ENCODE measurements at regions not wholly inside any gene's neighbourhood (a gene's known extent, or its start where the extent isn't known, plus 50 kb on each side); places are given as distances from the start of the nearest gene placed in this dataset.

DNA sequence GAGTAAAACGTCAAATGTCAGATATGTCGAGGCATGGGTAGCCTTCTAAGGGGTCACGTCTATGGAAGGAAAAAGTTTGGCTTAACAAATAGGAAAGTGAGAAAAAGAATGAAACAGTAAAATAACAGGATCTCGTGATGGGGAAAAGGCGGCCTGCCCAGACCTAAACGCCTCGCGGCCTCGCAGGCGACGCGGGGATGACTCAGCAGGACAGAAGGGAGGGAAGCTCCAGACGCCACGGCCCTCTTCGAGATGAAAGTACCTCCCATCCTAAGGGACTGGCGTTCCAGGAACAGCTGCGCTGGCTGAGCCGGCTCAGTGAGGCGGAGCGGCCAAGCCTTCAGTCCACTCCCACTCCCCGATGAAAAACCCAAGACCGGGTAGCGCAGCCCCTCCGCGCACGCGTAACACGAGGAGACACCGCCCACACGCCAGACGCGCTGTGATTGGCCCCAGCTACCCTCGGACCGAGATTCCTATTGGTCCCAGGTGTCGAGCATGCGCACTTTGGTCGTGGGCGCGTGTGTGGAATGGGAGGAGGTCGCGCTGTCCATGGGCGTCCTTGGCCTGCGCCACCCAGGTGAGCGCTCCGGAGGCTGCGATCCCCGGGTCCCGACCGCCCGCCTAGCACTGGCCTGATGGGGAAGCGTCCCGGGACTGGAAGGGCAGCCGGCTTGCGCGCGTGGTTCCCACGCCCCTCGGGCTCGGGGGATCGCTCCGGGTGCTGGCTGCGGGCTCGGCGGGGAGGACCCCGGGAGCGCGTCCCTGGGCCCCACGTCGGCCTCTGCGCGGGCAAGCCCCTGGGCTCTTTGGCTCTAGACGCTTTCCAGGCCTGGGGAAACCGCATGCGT lies 588.5 kb downstream of the MTRR start:
- peak; percentile 94 for DNase-seq
- Mint-ChIP-seq H3K4me3 (peak overlapping the region; percentile 73), H3K36me3 (ENCODE audit: low read depth) (peaks cover 3% of the 10 kb centered on the region), H3K4me1 (no peaks in the 10 kb centered on the region), H3K9me3 (no peaks in the 10 kb centered on the region), H3K27ac (peak overlapping the region; percentile 55), H3K27me3 (no peaks in the 10 kb centered on the region)
- intact Hi-C loops (cut with micrococcal nuclease) = no loop called here

DNA sequence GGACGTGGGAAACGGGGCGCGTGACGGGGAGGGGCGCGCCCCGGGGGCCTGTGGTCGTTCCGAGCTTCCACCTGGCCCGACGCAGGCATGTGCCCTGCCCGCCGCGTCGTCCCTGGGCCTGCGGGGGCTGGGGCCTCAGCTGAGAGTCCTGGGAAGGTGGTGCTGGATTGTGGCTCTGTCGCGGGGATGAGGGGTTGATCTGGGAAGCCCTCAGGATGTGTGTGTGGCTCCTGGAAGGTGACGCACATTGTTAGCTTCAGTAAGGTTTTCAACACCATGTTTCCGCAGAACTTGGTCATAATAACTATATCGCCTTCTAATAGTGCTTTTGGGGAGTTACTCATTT lies 589.1 kb downstream of the MTRR start:
- Mint-ChIP-seq H3K9me3 (no peaks in the 10 kb centered on the region), H3K36me3 (ENCODE audit: low read depth) (peaks cover 3% of the 10 kb centered on the region), H3K27ac (peak overlapping the region; percentile 75), H3K4me1 (no peaks in the 10 kb centered on the region), H3K4me3 (peak overlapping the region; percentile 73), H3K27me3 (no peaks in the 10 kb centered on the region)
- no peak for DNase-seq
- intact Hi-C loops (cut with micrococcal nuclease) = no loop called here

- intact Hi-C loops (cut with micrococcal nuclease) = no loop called here
- DNase-seq = no peak
- Mint-ChIP-seq H3K36me3 (ENCODE audit: low read depth) (peaks cover 3% of the 10 kb centered on the region), H3K4me1 (no peaks in the 10 kb centered on the region), H3K9me3 (no peaks in the 10 kb centered on the region), H3K27ac (no peak overlapping the region), H3K4me3 (no peak overlapping the region), H3K27me3 (no peaks in the 10 kb centered on the region)
Observed at GRCh38 chr5:8461543-8461942, 592.6 kb downstream of the MTRR start.

DNA sequence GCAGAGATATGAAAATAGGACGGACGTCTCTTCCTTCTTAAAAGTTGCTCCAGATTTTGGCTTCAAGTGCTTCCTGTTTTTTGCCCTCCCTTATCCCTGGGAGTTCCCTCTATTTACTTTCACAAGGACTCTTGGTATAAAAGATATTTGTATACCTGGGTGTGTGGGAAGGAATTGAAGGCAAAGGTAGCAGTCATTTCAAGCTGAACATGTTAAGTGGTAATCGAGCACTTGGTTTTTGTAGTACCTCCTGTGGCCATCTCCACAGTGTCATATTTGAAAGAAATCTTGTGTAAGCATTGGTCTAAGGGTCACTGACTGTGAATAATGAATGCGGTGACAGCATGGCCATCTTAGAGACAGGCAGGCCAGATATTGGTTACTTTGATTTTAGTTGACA lies 593.6 kb downstream of the MTRR start:
- Mint-ChIP-seq H3K27me3 (no peaks in the 10 kb centered on the region), H3K4me3 (no peak overlapping the region), H3K36me3 (ENCODE audit: low read depth) (peaks cover 3% of the 10 kb centered on the region), H3K4me1 (no peaks in the 10 kb centered on the region), H3K27ac (no peak overlapping the region), H3K9me3 (no peaks in the 10 kb centered on the region)
- intact Hi-C loops (cut with micrococcal nuclease) = no loop called here
- no peak for DNase-seq

GRCh38 chr5:8470489-8470888 lies 601.5 kb downstream of the MTRR start:
- intact Hi-C loops (cut with micrococcal nuclease) = no loop called here
- Mint-ChIP-seq H3K4me3 (no peak overlapping the region), H3K9me3 (peaks cover 17% of the 10 kb centered on the region), H3K27ac (no peak overlapping the region), H3K27me3 (no peaks in the 10 kb centered on the region), H3K4me1 (no peaks in the 10 kb centered on the region), H3K36me3 (ENCODE audit: low read depth) (no peaks in the 10 kb centered on the region)
- no peak for DNase-seq

GRCh38 chr5:8471581-8471980 lies 602.6 kb downstream of the MTRR start:
- Mint-ChIP-seq H3K9me3 (peaks cover 17% of the 10 kb centered on the region), H3K27me3 (no peaks in the 10 kb centered on the region), H3K36me3 (ENCODE audit: low read depth) (no peaks in the 10 kb centered on the region), H3K4me3 (no peak overlapping the region), H3K27ac (no peak overlapping the region), H3K4me1 (no peaks in the 10 kb centered on the region)
- DNase-seq = no peak
- intact Hi-C loops (cut with micrococcal nuclease) = no loop called here

- Mint-ChIP-seq H3K36me3 (ENCODE audit: low read depth) (no peaks in the 10 kb centered on the region), H3K27me3 (no peaks in the 10 kb centered on the region), H3K27ac (no peak overlapping the region), H3K9me3 (peaks cover 17% of the 10 kb centered on the region), H3K4me3 (no peak overlapping the region), H3K4me1 (no peaks in the 10 kb centered on the region)
- intact Hi-C loops (cut with micrococcal nuclease) = no loop called here
- no peak for DNase-seq
Observed at GRCh38 chr5:8473016-8473415, 604.1 kb downstream of the MTRR start.

DNA sequence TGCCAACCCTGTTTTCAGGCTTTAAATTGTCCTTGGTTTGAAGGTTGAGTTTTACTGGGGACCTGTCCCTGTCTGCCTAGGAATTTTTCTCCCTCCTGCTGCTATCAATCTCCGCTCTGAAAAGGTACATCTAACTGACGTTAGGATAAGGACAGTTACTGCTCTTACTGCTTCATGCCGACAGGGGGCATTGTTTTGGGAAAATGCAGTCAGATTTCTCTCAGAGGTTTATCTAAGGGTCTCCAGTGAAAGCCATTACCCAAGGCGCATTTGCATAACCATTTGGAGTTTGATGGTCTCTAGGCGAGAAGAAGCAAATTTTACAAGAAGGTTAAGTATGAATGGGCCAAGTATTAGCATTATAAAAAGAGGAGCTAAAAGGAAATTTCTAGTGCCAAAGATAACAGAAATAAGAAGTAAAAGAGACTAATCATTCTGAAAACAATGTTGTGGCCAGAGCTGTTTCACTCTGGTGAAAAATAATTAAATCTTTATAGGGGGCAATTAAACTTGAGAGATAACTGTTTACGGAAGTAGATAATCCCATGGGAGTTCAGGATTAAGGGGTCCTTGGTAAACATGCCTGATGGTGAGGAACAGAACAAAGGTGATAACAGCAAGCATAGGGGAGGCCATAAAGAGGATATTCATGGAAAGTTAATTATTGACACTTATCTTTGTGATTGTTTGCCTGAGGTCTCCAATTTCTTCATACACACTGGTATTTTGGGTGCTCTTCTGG lies 605.0 kb downstream of the MTRR start:
- Mint-ChIP-seq H3K9me3 (peaks cover 17% of the 10 kb centered on the region), H3K27ac (no peak overlapping the region), H3K36me3 (ENCODE audit: low read depth) (no peaks in the 10 kb centered on the region), H3K4me1 (no peaks in the 10 kb centered on the region), H3K4me3 (no peak overlapping the region), H3K27me3 (no peaks in the 10 kb centered on the region)
- no peak for DNase-seq
- intact Hi-C loops (cut with micrococcal nuclease) = no loop called here

DNA sequence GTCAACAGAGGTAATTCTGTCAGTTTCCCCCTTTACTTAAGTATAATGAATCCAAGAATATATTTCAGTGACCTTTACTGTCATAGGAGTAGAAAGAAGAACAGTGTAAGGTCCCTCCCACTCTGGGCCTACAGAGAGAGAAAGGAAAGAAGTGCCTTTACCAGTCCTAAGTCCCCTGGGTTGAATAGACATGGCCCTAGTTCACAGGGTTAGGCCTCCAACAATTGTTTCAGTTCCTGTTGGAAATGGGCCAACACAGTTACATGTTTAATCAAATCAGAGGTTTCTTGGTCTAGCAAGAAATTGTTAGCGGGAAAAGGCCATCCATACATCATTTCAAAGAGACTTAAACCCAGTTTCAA lies 605.6 kb downstream of the MTRR start:
- H3K36me3 Mint-ChIP-seq (ENCODE audit: low read depth) = no peaks in the 10 kb centered on the region
- DNase-seq = no peak
- H3K27me3 Mint-ChIP-seq = no peaks in the 10 kb centered on the region
- no peak overlapping the region for H3K4me3 Mint-ChIP-seq
- H3K9me3 Mint-ChIP-seq = peaks cover 17% of the 10 kb centered on the region
- intact Hi-C loops (cut with micrococcal nuclease) = no loop called here
- no peaks in the 10 kb centered on the region for H3K4me1 Mint-ChIP-seq
- no peak overlapping the region for H3K27ac Mint-ChIP-seq

GRCh38 chr5:8478326-8478725 lies 609.4 kb downstream of the MTRR start:
- Mint-ChIP-seq H3K36me3 (ENCODE audit: low read depth) (no peaks in the 10 kb centered on the region), H3K9me3 (peaks cover 13% of the 10 kb centered on the region), H3K4me3 (no peak overlapping the region), H3K27me3 (no peaks in the 10 kb centered on the region), H3K4me1 (no peaks in the 10 kb centered on the region), H3K27ac (no peak overlapping the region)
- no peak for DNase-seq
- intact Hi-C loops (cut with micrococcal nuclease) = no loop called here

DNA sequence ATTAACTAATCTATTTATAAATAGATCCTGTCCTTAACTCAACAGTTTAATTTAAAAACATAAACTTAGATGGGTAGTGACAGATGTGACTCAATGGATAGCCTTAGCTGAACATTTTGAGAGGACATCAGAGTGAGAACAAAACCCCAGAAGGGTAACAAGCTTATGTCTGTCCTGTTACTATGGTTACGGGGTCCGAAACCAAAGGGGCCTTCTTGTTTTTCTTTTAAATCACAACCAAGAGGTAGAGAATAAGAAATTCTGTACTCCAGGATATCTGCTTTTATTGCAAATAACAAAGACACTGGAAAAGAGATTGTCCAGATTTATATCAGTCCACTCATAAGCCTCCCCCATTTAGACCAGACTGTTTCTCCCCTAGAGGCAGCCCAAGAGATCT lies 612.1 kb downstream of the MTRR start:
- no peak for DNase-seq
- no peaks in the 10 kb centered on the region for H3K27me3 Mint-ChIP-seq
- no peaks in the 10 kb centered on the region for H3K4me1 Mint-ChIP-seq
- no peaks in the 10 kb centered on the region for H3K36me3 Mint-ChIP-seq (ENCODE audit: low read depth)
- H3K9me3 Mint-ChIP-seq = peaks cover 3% of the 10 kb centered on the region
- intact Hi-C loops (cut with micrococcal nuclease) = no loop called here
- no peak overlapping the region for H3K27ac Mint-ChIP-seq
- no peak overlapping the region for H3K4me3 Mint-ChIP-seq

DNA sequence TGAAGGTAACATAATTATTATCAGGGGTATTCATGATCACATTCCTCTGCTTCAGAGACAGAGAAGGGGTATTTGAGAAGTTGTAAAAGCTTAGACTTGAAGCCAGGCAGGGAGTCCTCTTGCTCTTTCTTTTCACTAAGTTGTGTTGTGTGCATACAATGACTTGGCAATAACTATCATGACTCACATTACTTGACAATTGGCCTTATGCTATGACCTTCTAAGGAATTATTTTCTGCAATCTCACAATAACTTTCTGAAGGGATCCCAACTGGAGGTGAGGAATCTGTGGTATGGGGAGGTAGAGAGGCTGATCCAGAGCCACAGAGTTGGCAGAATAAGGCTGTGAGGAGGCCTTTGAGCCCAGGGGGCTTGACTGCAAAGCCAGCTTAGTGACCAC lies 622.3 kb downstream of the MTRR start:
- no peak overlapping the region for H3K4me3 Mint-ChIP-seq
- H3K36me3 Mint-ChIP-seq (ENCODE audit: low read depth) = no peaks in the 10 kb centered on the region
- intact Hi-C loops (cut with micrococcal nuclease) = no loop called here
- no peak overlapping the region for H3K27ac Mint-ChIP-seq
- no peaks in the 10 kb centered on the region for H3K27me3 Mint-ChIP-seq
- peaks cover 11% of the 10 kb centered on the region for H3K9me3 Mint-ChIP-seq
- no peaks in the 10 kb centered on the region for H3K4me1 Mint-ChIP-seq
- no peak for DNase-seq

DNA sequence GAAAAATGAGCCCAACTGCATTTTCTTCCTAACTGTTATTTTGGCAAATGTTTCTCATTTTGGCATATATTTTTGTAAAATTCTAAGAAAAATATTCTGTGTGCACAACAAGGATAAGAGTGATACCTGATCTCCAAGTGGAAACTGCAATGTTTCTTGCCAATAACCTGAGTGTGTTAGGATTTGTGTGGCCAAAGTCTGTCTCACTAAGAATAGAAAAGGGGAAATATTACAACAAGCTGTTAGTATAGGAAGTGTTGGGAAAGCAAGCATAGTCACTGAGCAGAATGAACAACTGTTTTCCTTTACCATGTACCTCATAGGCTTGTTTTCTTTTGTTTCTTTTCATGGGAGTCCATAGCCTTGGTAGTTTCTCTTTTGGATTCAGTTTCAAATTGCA lies 624.2 kb downstream of the MTRR start:
- intact Hi-C loops (cut with micrococcal nuclease) = no loop called here
- peaks cover 26% of the 10 kb centered on the region for H3K9me3 Mint-ChIP-seq
- no peaks in the 10 kb centered on the region for H3K36me3 Mint-ChIP-seq (ENCODE audit: low read depth)
- H3K4me3 Mint-ChIP-seq = no peak overlapping the region
- H3K4me1 Mint-ChIP-seq = no peaks in the 10 kb centered on the region
- no peaks in the 10 kb centered on the region for H3K27me3 Mint-ChIP-seq
- no peak overlapping the region for H3K27ac Mint-ChIP-seq
- DNase-seq = no peak

DNA sequence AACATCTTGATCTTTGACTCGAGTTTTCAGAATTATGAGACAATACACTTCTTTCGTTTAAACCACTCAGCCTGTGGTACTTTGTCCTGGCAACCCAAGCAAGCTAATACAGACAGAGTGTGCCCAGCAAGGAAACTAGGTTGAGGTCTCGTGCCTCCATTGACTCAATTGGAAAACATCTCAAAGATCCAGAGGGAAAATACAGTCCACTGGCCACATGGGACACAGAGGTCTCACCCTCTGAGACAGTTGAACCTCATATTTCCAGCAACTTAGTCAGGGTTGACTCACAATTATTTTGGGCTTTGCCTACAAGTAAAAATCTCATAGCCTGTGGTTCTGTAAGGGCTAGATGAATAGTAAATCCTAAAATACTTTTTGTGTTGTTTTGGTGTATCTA lies 631.5 kb downstream of the MTRR start:
- Mint-ChIP-seq H3K27ac (no peak overlapping the region), H3K27me3 (no peaks in the 10 kb centered on the region), H3K36me3 (ENCODE audit: low read depth) (no peaks in the 10 kb centered on the region), H3K9me3 (peaks cover 30% of the 10 kb centered on the region), H3K4me3 (no peak overlapping the region), H3K4me1 (no peaks in the 10 kb centered on the region)
- intact Hi-C loops (cut with micrococcal nuclease) = no loop called here
- DNase-seq = no peak

- Mint-ChIP-seq H3K4me3 (no peak overlapping the region), H3K9me3 (peaks cover 4% of the 10 kb centered on the region), H3K4me1 (no peaks in the 10 kb centered on the region), H3K27me3 (no peaks in the 10 kb centered on the region), H3K36me3 (ENCODE audit: low read depth) (no peaks in the 10 kb centered on the region), H3K27ac (no peak overlapping the region)
- intact Hi-C loops (cut with micrococcal nuclease) = no loop called here
- no peak for DNase-seq
Observed at GRCh38 chr5:8505196-8505595, 636.2 kb downstream of the MTRR start.
